ENCODE measurements at regions not wholly inside any gene's neighbourhood (a gene's known extent, or its start where the extent isn't known, plus 50 kb on each side); places are given as distances from the start of the nearest gene placed in this dataset.

GRCh38 chr6:149196091-149196490 lies 121.4 kb upstream of the TAB2 start:
- Histone ChIP-seq H3K9me3 (ENCODE audit: control insufficient read depth in 2 of 2, insufficient read depth in 1 of 2, low read depth in 1 of 2, low read length in 1 of 2) (peaks cover 0 to 9% of the 10 kb centered on the region in 2 donors), H3K4me3 (ENCODE audit: low read depth in 1 of 3, low read length in 3 of 3) (no peak overlapping the region), H3K36me3 (ENCODE audit: control insufficient read depth in 3 of 3, insufficient read depth in 2 of 3, low read depth in 1 of 3, low read length in 3 of 3) (no peaks in the 10 kb centered on the region), H3K27ac (ENCODE audit: low read depth in 1 of 3, low read length in 2 of 3) (no peak overlapping the region), H3K4me1 (ENCODE audit: control insufficient read depth in 3 of 3, insufficient read depth in 2 of 3, low read depth in 1 of 3, low read length in 2 of 3) (no peaks in the 10 kb centered on the region), H3K27me3 (ENCODE audit: control insufficient read depth in 3 of 3, insufficient read depth in 3 of 3, low read length in 3 of 3) (no peaks in the 10 kb centered on the region)
- no peak for FAIRE-seq
- WGBS, 3 donors, result 90 to 96% (median 94%) methylated on average over 3 of the region's 3 CpGs
- DNase-seq, result no peak

GRCh38 chr6:149197482-149197881 lies 120.0 kb upstream of the TAB2 start:
- peaks cover 0 to 9% of the 10 kb centered on the region in 2 donors for H3K9me3 ChIP-seq (ENCODE audit: control insufficient read depth in 2 of 2, insufficient read depth in 1 of 2, low read depth in 1 of 2, low read length in 1 of 2)
- H3K4me3 ChIP-seq (ENCODE audit: low read depth in 1 of 3, low read length in 3 of 3), result no peak overlapping the region
- no peaks in the 10 kb centered on the region for H3K4me1 ChIP-seq (ENCODE audit: control insufficient read depth in 3 of 3, insufficient read depth in 2 of 3, low read depth in 1 of 3, low read length in 2 of 3)
- H3K27ac ChIP-seq (ENCODE audit: low read depth in 1 of 3, low read length in 2 of 3), result no peak overlapping the region
- H3K27me3 ChIP-seq (ENCODE audit: control insufficient read depth in 3 of 3, insufficient read depth in 3 of 3, low read length in 3 of 3), result no peaks in the 10 kb centered on the region
- DNase-seq (no peak), FAIRE-seq (no peak)
- no peaks in the 10 kb centered on the region for H3K36me3 ChIP-seq (ENCODE audit: control insufficient read depth in 3 of 3, insufficient read depth in 2 of 3, low read depth in 1 of 3, low read length in 3 of 3)

GRCh38 chr6:149198265-149198664 lies 119.2 kb upstream of the TAB2 start:
- no peak for FAIRE-seq

GRCh38 chr6:149200282-149200945 lies 117.1 kb upstream of the TAB2 start:
- Histone ChIP-seq H3K4me3 (ENCODE audit: low read depth in 1 of 3, low read length in 3 of 3) (no peak overlapping the region), H3K9me3 (ENCODE audit: control insufficient read depth in 2 of 2, insufficient read depth in 1 of 2, low read depth in 1 of 2, low read length in 1 of 2) (peaks cover 0 to 9% of the 10 kb centered on the region in 2 donors), H3K27ac (ENCODE audit: low read depth in 1 of 3, low read length in 2 of 3) (no peak overlapping the region), H3K27me3 (ENCODE audit: control insufficient read depth in 3 of 3, insufficient read depth in 3 of 3, low read length in 3 of 3) (no peaks in the 10 kb centered on the region), H3K4me1 (ENCODE audit: control insufficient read depth in 3 of 3, insufficient read depth in 2 of 3, low read depth in 1 of 3, low read length in 2 of 3) (no peaks in the 10 kb centered on the region), H3K36me3 (ENCODE audit: control insufficient read depth in 3 of 3, insufficient read depth in 2 of 3, low read depth in 1 of 3, low read length in 3 of 3) (no peaks in the 10 kb centered on the region)
- FAIRE-seq, result no peak
- no peak for DNase-seq
- WGBS, 3 donors, result 63 to 97% (median 79%) methylated on average over 1 of the region's 1 CpG

More at GRCh38 chr6:149198265-149198664, 119.2 kb upstream of the TAB2 start:
- H3K36me3 ChIP-seq (ENCODE audit: control insufficient read depth in 3 of 3, insufficient read depth in 2 of 3, low read depth in 1 of 3, low read length in 3 of 3), result no peaks in the 10 kb centered on the region
- H3K4me1 ChIP-seq (ENCODE audit: control insufficient read depth in 3 of 3, insufficient read depth in 2 of 3, low read depth in 1 of 3, low read length in 2 of 3), result no peaks in the 10 kb centered on the region
- no peak overlapping the region for H3K27ac ChIP-seq (ENCODE audit: low read depth in 1 of 3, low read length in 2 of 3)
- 94 to 98% (median 94%) methylated on average over 3 of the region's 3 CpGs for WGBS, 3 donors
- H3K9me3 ChIP-seq (ENCODE audit: control insufficient read depth in 2 of 2, insufficient read depth in 1 of 2, low read depth in 1 of 2, low read length in 1 of 2), result peaks cover 0 to 9% of the 10 kb centered on the region in 2 donors
- H3K4me3 ChIP-seq (ENCODE audit: low read depth in 1 of 3, low read length in 3 of 3), result no peak overlapping the region
- DNase-seq, result no peak
- H3K27me3 ChIP-seq (ENCODE audit: control insufficient read depth in 3 of 3, insufficient read depth in 3 of 3, low read length in 3 of 3), result no peaks in the 10 kb centered on the region

- peaks cover 0 to 9% of the 10 kb centered on the region in 2 donors for H3K9me3 ChIP-seq (ENCODE audit: control insufficient read depth in 2 of 2, insufficient read depth in 1 of 2, low read depth in 1 of 2, low read length in 1 of 2)
- 90 to 94% (median 92%) methylated on average over 7 of the region's 7 CpGs for WGBS, 3 donors
- no peak for FAIRE-seq
Measured at GRCh38 chr6:149201068-149201655, 116.3 kb upstream of the TAB2 start.

GRCh38 chr6:149202100-149202499 lies 115.4 kb upstream of the TAB2 start:
- Histone ChIP-seq H3K27ac (ENCODE audit: low read depth in 1 of 3, low read length in 2 of 3) (no peak overlapping the region), H3K4me1 (ENCODE audit: control insufficient read depth in 3 of 3, insufficient read depth in 2 of 3, low read depth in 1 of 3, low read length in 2 of 3) (no peaks in the 10 kb centered on the region), H3K36me3 (ENCODE audit: control insufficient read depth in 3 of 3, insufficient read depth in 2 of 3, low read depth in 1 of 3, low read length in 3 of 3) (no peaks in the 10 kb centered on the region), H3K4me3 (ENCODE audit: low read depth in 1 of 3, low read length in 3 of 3) (no peak overlapping the region), H3K9me3 (ENCODE audit: control insufficient read depth in 2 of 2, insufficient read depth in 1 of 2, low read depth in 1 of 2, low read length in 1 of 2) (peaks cover 0 to 9% of the 10 kb centered on the region in 2 donors), H3K27me3 (ENCODE audit: control insufficient read depth in 3 of 3, insufficient read depth in 3 of 3, low read length in 3 of 3) (no peaks in the 10 kb centered on the region)
- FAIRE-seq, result no peak
- no peak for DNase-seq
- 64 to 85% (median 74%) methylated on average over 4 of the region's 4 CpGs for WGBS, 3 donors

More at GRCh38 chr6:149201068-149201655, 116.3 kb upstream of the TAB2 start:
- no peaks in the 10 kb centered on the region for H3K4me1 ChIP-seq (ENCODE audit: control insufficient read depth in 3 of 3, insufficient read depth in 2 of 3, low read depth in 1 of 3, low read length in 2 of 3)
- H3K36me3 ChIP-seq (ENCODE audit: control insufficient read depth in 3 of 3, insufficient read depth in 2 of 3, low read depth in 1 of 3, low read length in 3 of 3), result no peaks in the 10 kb centered on the region
- no peaks in the 10 kb centered on the region for H3K27me3 ChIP-seq (ENCODE audit: control insufficient read depth in 3 of 3, insufficient read depth in 3 of 3, low read length in 3 of 3)
- H3K4me3 ChIP-seq (ENCODE audit: low read depth in 1 of 3, low read length in 3 of 3), result no peak overlapping the region
- H3K27ac ChIP-seq (ENCODE audit: low read depth in 1 of 3, low read length in 2 of 3), result no peak overlapping the region
- DNase-seq, result no peak

GRCh38 chr6:149202952-149203351 lies 114.6 kb upstream of the TAB2 start:
- no peak overlapping the region for H3K27ac ChIP-seq (ENCODE audit: low read depth in 1 of 3, low read length in 2 of 3)
- H3K9me3 ChIP-seq (ENCODE audit: control insufficient read depth in 2 of 2, insufficient read depth in 1 of 2, low read depth in 1 of 2, low read length in 1 of 2), result peaks cover 0 to 9% of the 10 kb centered on the region in 2 donors
- H3K4me3 ChIP-seq (ENCODE audit: low read depth in 1 of 3, low read length in 3 of 3), result no peak overlapping the region
- H3K27me3 ChIP-seq (ENCODE audit: control insufficient read depth in 3 of 3, insufficient read depth in 3 of 3, low read length in 3 of 3), result no peaks in the 10 kb centered on the region
- no peak for DNase-seq
- 84 to 95% (median 92%) methylated on average over 3 of the region's 3 CpGs for WGBS, 3 donors
- no peaks in the 10 kb centered on the region for H3K4me1 ChIP-seq (ENCODE audit: control insufficient read depth in 3 of 3, insufficient read depth in 2 of 3, low read depth in 1 of 3, low read length in 2 of 3)
- FAIRE-seq, result no peak
- H3K36me3 ChIP-seq (ENCODE audit: control insufficient read depth in 3 of 3, insufficient read depth in 2 of 3, low read depth in 1 of 3, low read length in 3 of 3), result no peaks in the 10 kb centered on the region

GRCh38 chr6:149203509-149203908 lies 114.0 kb upstream of the TAB2 start:
- H3K27me3 ChIP-seq (ENCODE audit: control insufficient read depth in 3 of 3, insufficient read depth in 3 of 3, low read length in 3 of 3), result no peaks in the 10 kb centered on the region
- no peak overlapping the region for H3K4me3 ChIP-seq (ENCODE audit: low read depth in 1 of 3, low read length in 3 of 3)
- no peak for DNase-seq
- H3K36me3 ChIP-seq (ENCODE audit: control insufficient read depth in 3 of 3, insufficient read depth in 2 of 3, low read depth in 1 of 3, low read length in 3 of 3), result no peaks in the 10 kb centered on the region
- WGBS, 3 donors, result 80 to 85% (median 82%) methylated on average over 4 of the region's 4 CpGs
- H3K4me1 ChIP-seq (ENCODE audit: control insufficient read depth in 3 of 3, insufficient read depth in 2 of 3, low read depth in 1 of 3, low read length in 2 of 3), result no peaks in the 10 kb centered on the region
- FAIRE-seq, result no peak
- peaks cover 0 to 8% of the 10 kb centered on the region in 2 donors for H3K9me3 ChIP-seq (ENCODE audit: control insufficient read depth in 2 of 2, insufficient read depth in 1 of 2, low read depth in 1 of 2, low read length in 1 of 2)
- H3K27ac ChIP-seq (ENCODE audit: low read depth in 1 of 3, low read length in 2 of 3), result no peak overlapping the region

All from small intestine (tissue), 7 donors.